Keratinocyte (primary cell): ENCODE measurements at regions not wholly inside any gene's neighbourhood (a gene's known extent, or its start where the extent isn't known, plus 50 kb on each side); places are given as distances from the start of the nearest gene placed in this dataset.

Source experiments
- EZH2 ChIP-seq: IDR thresholded peaks from one replicate; pipeline ENCODE4 v1.6.1; 2012; ENCODE audit warnings: inconsistent platforms, mild to moderate bottlenecking, low read length, moderate library complexity
- TF ChIP-seq, protein P1 (sequence below), 3 experiments: IDR thresholded peaks in 1 of 3; conservative IDR thresholded peaks in 1 of 3; optimal IDR thresholded peaks in 1 of 3; 2 replicates in 2 of 3; 3 replicates in 1 of 3; pipeline versions ENCODE3 to v1.5.1; 2011; ENCODE audit warnings: low read length in 3 of 3, mild to moderate bottlenecking in 3 of 3, moderate library complexity in 2 of 3, control low read depth in 1 of 3, inconsistent platforms in 1 of 3; ENCODE audit not compliant: insufficient read depth in 2 of 3; ENCODE audit errors: extremely low read depth in 1 of 3

GRCh38 chr6:127053032-127053874 lies 65.2 kb upstream of the RSPO3 start:
- TF ChIP-seq, protein P1, sequence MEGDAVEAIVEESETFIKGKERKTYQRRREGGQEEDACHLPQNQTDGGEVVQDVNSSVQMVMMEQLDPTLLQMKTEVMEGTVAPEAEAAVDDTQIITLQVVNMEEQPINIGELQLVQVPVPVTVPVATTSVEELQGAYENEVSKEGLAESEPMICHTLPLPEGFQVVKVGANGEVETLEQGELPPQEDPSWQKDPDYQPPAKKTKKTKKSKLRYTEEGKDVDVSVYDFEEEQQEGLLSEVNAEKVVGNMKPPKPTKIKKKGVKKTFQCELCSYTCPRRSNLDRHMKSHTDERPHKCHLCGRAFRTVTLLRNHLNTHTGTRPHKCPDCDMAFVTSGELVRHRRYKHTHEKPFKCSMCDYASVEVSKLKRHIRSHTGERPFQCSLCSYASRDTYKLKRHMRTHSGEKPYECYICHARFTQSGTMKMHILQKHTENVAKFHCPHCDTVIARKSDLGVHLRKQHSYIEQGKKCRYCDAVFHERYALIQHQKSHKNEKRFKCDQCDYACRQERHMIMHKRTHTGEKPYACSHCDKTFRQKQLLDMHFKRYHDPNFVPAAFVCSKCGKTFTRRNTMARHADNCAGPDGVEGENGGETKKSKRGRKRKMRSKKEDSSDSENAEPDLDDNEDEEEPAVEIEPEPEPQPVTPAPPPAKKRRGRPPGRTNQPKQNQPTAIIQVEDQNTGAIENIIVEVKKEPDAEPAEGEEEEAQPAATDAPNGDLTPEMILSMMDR (optimal IDR thresholded peaks at IDR 0.05 in 1 of 3, IDR thresholded peaks at IDR 0.05 in 1 of 3, conservative IDR thresholded peaks at IDR 0.05 in 1 of 3; ENCODE audit: extremely low read depth in 1 of 3, insufficient read depth in 2 of 3, low read length in 3 of 3): no peak
- TF ChIP-seq EZH2: no peak
